Astrocyte (in vitro differentiated cells and primary cell): ENCODE measurements at regions not wholly inside any gene's neighbourhood (a gene's known extent, or its start where the extent isn't known, plus 50 kb on each side); places are given as distances from the start of the nearest gene placed in this dataset.

ENCODE experiments used
- DNase-seq: peaks from one replicate; pipeline ENCODE4 v3.0.0-alpha.2; 2010; ENCODE audit warnings: low read depth
- FAIRE-seq: peaks from 2 replicates; lab custom pipeline; 2011; peaks lifted over from hg19 to GRCh38; lab: Jason Lieb, UNC
- H2AFZ ChIP-seq: 2 replicates; pipeline ENCODE4 v1.6.0; 2012; ENCODE audit warnings: low read depth, low read length, inconsistent platforms
- H3K27ac ChIP-seq: 2 replicates; pipeline ENCODE4 v1.5.1; 2011; ENCODE audit warnings: low read depth, low read length, inconsistent platforms
- H3K27me3 ChIP-seq: 2 replicates; pipeline ENCODE4 v1.6.0; 2011; ENCODE audit warnings: low read length, inconsistent platforms; ENCODE audit not compliant: insufficient read depth
- H3K36me3 ChIP-seq: 2 replicates; pipeline ENCODE4 v1.5.1; 2011; ENCODE audit warnings: low read length, inconsistent platforms; ENCODE audit not compliant: insufficient read depth
- H3K4me1 ChIP-seq: 2 replicates; pipeline ENCODE4 v1.5.1; 2011; ENCODE audit warnings: low read length, inconsistent platforms; ENCODE audit not compliant: insufficient read depth
- H3K4me2 ChIP-seq: 2 replicates; pipeline ENCODE4 v1.6.0; 2012; ENCODE audit warnings: low read length, inconsistent platforms
- H3K4me3 ChIP-seq: 2 replicates; pipeline ENCODE4 v1.5.1; 2011; ENCODE audit warnings: low read depth, mild to moderate bottlenecking, low read length, inconsistent platforms; ENCODE audit not compliant: insufficient read depth
- H3K79me2 ChIP-seq: 2 replicates; pipeline ENCODE4 v1.6.0; 2012; ENCODE audit warnings: mild to moderate bottlenecking, low read length, inconsistent platforms; ENCODE audit not compliant: insufficient read depth
- H3K9ac ChIP-seq: 2 replicates; pipeline ENCODE4 v1.6.0; 2012; ENCODE audit warnings: mild to moderate bottlenecking, low read length, inconsistent platforms
- H3K9me3 ChIP-seq: 2 replicates; pipeline ENCODE4 v1.5.1; 2012; ENCODE audit warnings: low read depth, mild to moderate bottlenecking, low read length, inconsistent platforms; ENCODE audit not compliant: insufficient read depth
- H4K20me1 ChIP-seq: 2 replicates; pipeline ENCODE4 v1.6.0; 2012; ENCODE audit warnings: low read length, inconsistent platforms; ENCODE audit not compliant: insufficient read depth
- H3K27ac Mint-ChIP-seq: one replicate; pipeline ENCODE4 v1.8.0; 2021; ENCODE audit warnings: mild to moderate bottlenecking, mixed read lengths; ENCODE audit not compliant: unreplicated experiment
- H3K27me3 Mint-ChIP-seq: one replicate; pipeline ENCODE4 v1.8.0; 2021; ENCODE audit warnings: low read depth, mixed read lengths; ENCODE audit not compliant: unreplicated experiment
- H3K36me3 Mint-ChIP-seq: one replicate; pipeline ENCODE4 v1.8.0; 2021; ENCODE audit warnings: low read depth, mixed read lengths; ENCODE audit not compliant: unreplicated experiment
- H3K4me1 Mint-ChIP-seq: one replicate; pipeline ENCODE4 v1.8.0; 2021; ENCODE audit warnings: low read depth, mixed read lengths; ENCODE audit not compliant: unreplicated experiment
- H3K4me3 Mint-ChIP-seq: one replicate; pipeline ENCODE4 v1.8.0; 2021; ENCODE audit warnings: mild to moderate bottlenecking, moderate library complexity, mixed read lengths; ENCODE audit not compliant: unreplicated experiment
- H3K9me3 Mint-ChIP-seq: one replicate; pipeline ENCODE4 v1.8.0; 2021; ENCODE audit warnings: mild to moderate bottlenecking, mixed read lengths; ENCODE audit not compliant: unreplicated experiment
- CTCF ChIP-seq: IDR thresholded peaks from 2 replicates; pipeline ENCODE4 v1.5.1; 2011; ENCODE audit warnings: low read depth, mild to moderate bottlenecking, inconsistent platforms, low read length, moderate library complexity; ENCODE audit not compliant: insufficient read depth
- EZH2 ChIP-seq: IDR thresholded peaks from 2 replicates; pipeline ENCODE4 v1.6.1; 2012; ENCODE audit warnings: mild to moderate bottlenecking, low read length, inconsistent platforms; ENCODE audit not compliant: insufficient read depth

- H3K9me3 Mint-ChIP-seq = no peaks in the 10 kb centered on the region
- Histone ChIP-seq H3K4me3 (no peak overlapping the region), H3K36me3 (no peaks in the 10 kb centered on the region), H3K9ac (no peak overlapping the region), H3K79me2 (no peaks in the 10 kb centered on the region), H3K27me3 (no peaks in the 10 kb centered on the region), H3K9me3 (no peaks in the 10 kb centered on the region), H4K20me1 (no peaks in the 10 kb centered on the region), H3K27ac (no peak overlapping the region), H3K4me2 (no peak overlapping the region), H3K4me1 (peaks cover 9% of the 10 kb centered on the region), H2AFZ (no peak overlapping the region)
- FAIRE-seq (no peak), DNase-seq (no peak)
- no peak overlapping the region for H3K27ac Mint-ChIP-seq
- no peaks in the 10 kb centered on the region for H3K36me3 Mint-ChIP-seq
- TF ChIP-seq CTCF = no peak
- no peak for TF ChIP-seq EZH2
- no peaks in the 10 kb centered on the region for H3K4me1 Mint-ChIP-seq
- H3K4me3 Mint-ChIP-seq = no peak overlapping the region
- H3K27me3 Mint-ChIP-seq = no peaks in the 10 kb centered on the region
Observed at GRCh38 chr5:143646961-143647360, 165.0 kb upstream of the HMHB1 start.

GRCh38 chr5:143645356-143645755 lies 166.6 kb upstream of the HMHB1 start:
- H3K79me2 ChIP-seq = no peaks in the 10 kb centered on the region
- TF ChIP-seq EZH2 (no peak), CTCF (no peak)
- no peak overlapping the region for H2AFZ ChIP-seq
- H3K27me3 ChIP-seq = no peaks in the 10 kb centered on the region
- H3K9ac ChIP-seq = no peak overlapping the region
- FAIRE-seq (no peak), DNase-seq (no peak)
- Mint-ChIP-seq H3K4me3 (no peak overlapping the region), H3K9me3 (no peaks in the 10 kb centered on the region), H3K4me1 (no peaks in the 10 kb centered on the region), H3K36me3 (no peaks in the 10 kb centered on the region), H3K27me3 (no peaks in the 10 kb centered on the region), H3K27ac (no peak overlapping the region)
- no peaks in the 10 kb centered on the region for H4K20me1 ChIP-seq
- no peak overlapping the region for H3K27ac ChIP-seq
- no peak overlapping the region for H3K4me2 ChIP-seq
- H3K36me3 ChIP-seq = no peaks in the 10 kb centered on the region
- no peaks in the 10 kb centered on the region for H3K9me3 ChIP-seq
- H3K4me1 ChIP-seq = peaks cover 13% of the 10 kb centered on the region
- H3K4me3 ChIP-seq = no peak overlapping the region

- Histone ChIP-seq H3K9ac (no peak overlapping the region), H3K9me3 (no peaks in the 10 kb centered on the region), H3K4me1 (peaks cover 13% of the 10 kb centered on the region), H3K36me3 (no peaks in the 10 kb centered on the region), H3K4me3 (no peak overlapping the region), H3K27ac (no peak overlapping the region), H3K4me2 (no peak overlapping the region), H2AFZ (no peak overlapping the region), H4K20me1 (no peaks in the 10 kb centered on the region), H3K27me3 (no peaks in the 10 kb centered on the region), H3K79me2 (no peaks in the 10 kb centered on the region)
- Mint-ChIP-seq H3K9me3 (no peaks in the 10 kb centered on the region), H3K27ac (no peak overlapping the region), H3K4me1 (no peaks in the 10 kb centered on the region), H3K36me3 (no peaks in the 10 kb centered on the region), H3K4me3 (no peak overlapping the region), H3K27me3 (no peaks in the 10 kb centered on the region)
- TF ChIP-seq EZH2 (no peak), CTCF (no peak)
- no peak for FAIRE-seq
- DNase-seq = no peak
Observed at GRCh38 chr5:143644727-143645126, 167.2 kb upstream of the HMHB1 start.
